ENCODE measurements at regions not wholly inside any gene's neighbourhood (a gene's known extent, or its start where the extent isn't known, plus 50 kb on each side); places are given as distances from the start of the nearest gene placed in this dataset.
A peak's percentile ranks its signal among the peaks of the same experiment; 100 is the strongest.

DNA sequence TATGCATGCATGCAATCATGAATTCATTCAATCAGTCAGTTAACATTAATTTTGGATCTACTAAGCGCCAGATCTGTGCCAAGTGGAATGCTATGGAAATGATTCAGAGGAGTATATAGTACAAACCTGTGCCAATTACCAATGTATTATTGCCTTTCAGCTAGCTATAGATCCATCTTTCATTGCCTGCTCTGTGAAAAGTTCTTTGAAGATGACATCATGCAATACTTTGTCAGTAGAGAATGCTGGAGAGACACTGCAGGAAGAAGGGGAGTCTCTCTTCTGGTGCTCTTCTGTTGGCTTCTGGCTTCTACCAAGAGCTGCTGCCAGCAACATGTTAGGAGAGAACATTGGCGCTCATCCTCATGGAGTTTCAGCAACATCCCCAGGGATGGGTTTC is 81.0 kb upstream of the LMCD1 start:
- Histone ChIP-seq H3K27ac (no peak overlapping the region), H3K36me3 (no peaks in the 10 kb centered on the region), H3K4me3 (no peak overlapping the region), H3K27me3 (no peaks in the 10 kb centered on the region), H3K9me3 (peaks cover 0 to 15% of the 10 kb centered on the region in 2 donors), H3K4me1 (no peaks in the 10 kb centered on the region)
- DNase-seq (ENCODE audit: low spot score): no peak
- TF ChIP-seq, protein P1, sequence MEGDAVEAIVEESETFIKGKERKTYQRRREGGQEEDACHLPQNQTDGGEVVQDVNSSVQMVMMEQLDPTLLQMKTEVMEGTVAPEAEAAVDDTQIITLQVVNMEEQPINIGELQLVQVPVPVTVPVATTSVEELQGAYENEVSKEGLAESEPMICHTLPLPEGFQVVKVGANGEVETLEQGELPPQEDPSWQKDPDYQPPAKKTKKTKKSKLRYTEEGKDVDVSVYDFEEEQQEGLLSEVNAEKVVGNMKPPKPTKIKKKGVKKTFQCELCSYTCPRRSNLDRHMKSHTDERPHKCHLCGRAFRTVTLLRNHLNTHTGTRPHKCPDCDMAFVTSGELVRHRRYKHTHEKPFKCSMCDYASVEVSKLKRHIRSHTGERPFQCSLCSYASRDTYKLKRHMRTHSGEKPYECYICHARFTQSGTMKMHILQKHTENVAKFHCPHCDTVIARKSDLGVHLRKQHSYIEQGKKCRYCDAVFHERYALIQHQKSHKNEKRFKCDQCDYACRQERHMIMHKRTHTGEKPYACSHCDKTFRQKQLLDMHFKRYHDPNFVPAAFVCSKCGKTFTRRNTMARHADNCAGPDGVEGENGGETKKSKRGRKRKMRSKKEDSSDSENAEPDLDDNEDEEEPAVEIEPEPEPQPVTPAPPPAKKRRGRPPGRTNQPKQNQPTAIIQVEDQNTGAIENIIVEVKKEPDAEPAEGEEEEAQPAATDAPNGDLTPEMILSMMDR (IDR thresholded peaks at IDR 0.05): no peak

DNA sequence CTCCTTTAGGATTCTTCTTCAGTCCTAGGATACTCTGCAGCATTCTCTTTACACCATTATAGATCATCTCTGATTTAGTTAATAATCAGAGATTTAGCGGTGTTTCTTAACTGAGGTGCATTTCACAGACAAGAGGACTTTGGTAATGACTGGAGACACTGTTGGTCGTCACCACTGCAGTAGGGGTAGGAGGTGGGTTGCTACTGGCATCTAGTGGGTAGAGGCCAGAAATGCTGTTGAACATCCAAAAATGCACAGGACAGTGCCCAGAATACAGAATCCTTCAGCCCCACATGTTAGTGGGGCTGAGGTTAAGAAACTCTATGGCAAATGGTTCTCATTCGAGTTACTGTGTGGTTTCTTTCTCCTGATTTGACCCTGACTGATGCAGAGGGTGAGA is 80.4 kb upstream of the LMCD1 start:
- no peaks in the 10 kb centered on the region for H3K4me1 ChIP-seq
- H3K27ac ChIP-seq: no peak overlapping the region
- H3K9me3 ChIP-seq: peaks cover 0 to 15% of the 10 kb centered on the region in 2 donors
- no peaks in the 10 kb centered on the region for H3K36me3 ChIP-seq
- TF ChIP-seq, protein P1 (IDR thresholded peaks at IDR 0.05): no peak
- H3K4me3 ChIP-seq: no peak overlapping the region
- H3K27me3 ChIP-seq: no peaks in the 10 kb centered on the region
- DNase-seq (ENCODE audit: low spot score): no peak

DNA sequence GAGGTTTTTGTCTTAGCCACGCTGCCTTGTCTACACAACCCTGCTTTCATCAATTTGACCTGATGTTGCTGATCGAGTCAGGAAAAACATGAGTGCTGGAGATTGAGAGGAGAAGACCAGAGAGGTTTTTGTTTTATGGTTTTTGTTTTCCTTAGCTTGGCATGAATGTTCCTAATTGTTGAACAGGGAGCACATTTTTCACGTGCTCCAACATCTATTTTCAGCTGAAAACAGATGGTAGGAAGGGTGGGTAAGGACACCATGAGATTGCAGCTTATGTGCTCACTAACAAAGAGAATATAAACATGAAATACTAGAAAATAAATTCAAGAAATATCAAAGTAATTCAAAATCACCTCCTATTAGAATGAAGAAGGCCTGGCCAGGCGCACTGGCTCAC is 79.9 kb upstream of the LMCD1 start:
- no peaks in the 10 kb centered on the region for H3K4me1 ChIP-seq
- H3K9me3 ChIP-seq: peaks cover 0 to 15% of the 10 kb centered on the region in 2 donors
- TF ChIP-seq, protein P1 (IDR thresholded peaks at IDR 0.05): no peak
- no peaks in the 10 kb centered on the region for H3K36me3 ChIP-seq
- H3K27ac ChIP-seq: no peak overlapping the region
- no peak overlapping the region for H3K4me3 ChIP-seq
- DNase-seq (ENCODE audit: low spot score): no peak
- H3K27me3 ChIP-seq: no peaks in the 10 kb centered on the region

DNA sequence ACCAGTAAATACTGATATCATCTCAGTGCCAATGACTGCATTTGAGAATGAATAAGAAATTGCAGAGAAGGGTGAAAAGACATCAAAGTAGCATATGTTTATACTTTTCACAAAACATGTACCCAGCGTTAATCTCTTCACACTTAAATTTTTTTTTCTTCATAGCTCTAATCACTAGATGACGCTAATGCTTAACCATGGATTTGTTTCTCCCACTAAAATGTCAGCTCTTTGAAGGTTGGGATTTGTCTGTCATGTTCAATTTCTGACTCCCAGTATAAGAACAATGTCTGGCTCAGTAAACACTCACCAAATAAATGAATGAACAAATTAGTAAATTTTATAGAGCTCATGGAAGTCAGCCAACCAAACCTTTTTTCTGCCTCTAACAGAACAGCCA is 78.3 kb upstream of the LMCD1 start:
- TF ChIP-seq, protein P1 (IDR thresholded peaks at IDR 0.05): no peak
- Histone ChIP-seq H3K9me3 (peaks cover 0 to 15% of the 10 kb centered on the region in 2 donors), H3K4me3 (no peak overlapping the region), H3K27ac (no peak overlapping the region), H3K4me1 (no peaks in the 10 kb centered on the region), H3K36me3 (no peaks in the 10 kb centered on the region), H3K27me3 (no peaks in the 10 kb centered on the region)
- no peak for DNase-seq (ENCODE audit: low spot score)

DNA sequence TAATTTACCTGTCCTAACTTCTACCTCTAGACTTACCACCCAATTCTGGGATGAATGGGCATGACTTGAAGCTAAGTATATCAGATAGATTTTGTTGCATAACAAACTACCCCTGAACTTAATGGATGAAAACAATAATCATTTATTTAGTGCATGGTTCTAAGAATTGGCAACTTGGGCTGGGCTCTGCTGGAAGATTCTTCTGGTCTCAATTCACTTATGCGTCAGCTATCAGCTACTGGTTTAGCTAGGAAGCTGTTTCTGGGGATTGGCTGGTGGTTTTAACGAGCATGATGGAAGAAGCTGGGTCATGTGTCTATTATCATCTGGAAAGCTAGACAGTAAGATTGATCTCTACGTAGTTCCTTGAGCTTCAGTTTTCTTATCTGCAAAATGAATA is 77.3 kb upstream of the LMCD1 start:
- Histone ChIP-seq H3K36me3 (no peaks in the 10 kb centered on the region), H3K4me1 (no peaks in the 10 kb centered on the region), H3K27ac (no peak overlapping the region), H3K27me3 (no peaks in the 10 kb centered on the region), H3K4me3 (no peak overlapping the region), H3K9me3 (peaks cover 0 to 15% of the 10 kb centered on the region in 2 donors)
- no peak for DNase-seq (ENCODE audit: low spot score)
- TF ChIP-seq, protein P1 (IDR thresholded peaks at IDR 0.05): no peak

DNA sequence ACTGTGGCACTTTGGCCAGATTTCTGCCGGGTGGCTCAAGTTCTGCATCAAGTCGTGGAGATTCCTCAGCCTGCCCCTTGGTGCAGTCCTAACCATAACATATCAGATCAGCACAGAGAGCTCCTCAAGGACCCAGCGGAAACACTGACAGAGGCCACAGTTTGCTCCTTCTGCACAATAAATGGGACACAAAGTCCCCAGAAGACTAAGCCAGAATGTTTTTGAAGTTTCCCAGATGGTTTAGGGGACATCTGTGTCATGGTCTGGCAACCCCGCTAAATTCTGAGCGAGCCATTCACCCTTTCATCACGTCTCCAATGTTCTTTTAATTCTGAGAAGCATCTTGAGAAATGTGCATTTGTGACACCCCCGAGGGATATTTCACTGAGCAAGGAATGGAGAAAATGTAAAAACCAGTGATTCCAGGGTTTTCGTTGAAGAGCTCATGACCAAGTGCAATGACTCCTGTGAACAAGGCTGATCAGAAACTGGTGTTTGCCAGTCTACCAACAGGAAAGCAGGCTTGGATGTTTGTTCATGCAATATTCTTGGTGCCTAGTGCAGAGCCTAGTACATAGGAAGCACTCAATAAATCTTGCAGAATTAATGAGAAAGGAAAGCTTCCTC is 64.8 kb upstream of the LMCD1 start:
- Histone ChIP-seq H3K4me3 (no peak overlapping the region), H3K27ac (peak overlapping the region; percentile 28 to 40), H3K9me3 (no peaks in the 10 kb centered on the region), H3K4me1 (peaks cover 0 to 5% of the 10 kb centered on the region in 2 donors), H3K27me3 (no peaks in the 10 kb centered on the region), H3K36me3 (no peaks in the 10 kb centered on the region)
- DNase-seq (ENCODE audit: low spot score): peak; percentile 64
- TF ChIP-seq, protein P1 (IDR thresholded peaks at IDR 0.05): no peak
